B cell (primary cell): ENCODE measurements at regions not wholly inside any gene's neighbourhood (a gene's known extent, or its start where the extent isn't known, plus 50 kb on each side); places are given as distances from the start of the nearest gene placed in this dataset.

Source experiments
- EZH2 ChIP-seq: IDR thresholded peaks from 2 replicates; pipeline ENCODE4 v1.6.1; 2012; ENCODE audit warnings: borderline replicate concordance, low read depth, mild to moderate bottlenecking, moderate library complexity, low read length; ENCODE audit not compliant: insufficient read depth, poor library complexity, severe bottlenecking
- TF ChIP-seq, protein P1 (sequence below): fragments of 200-600 bp; IDR thresholded peaks from one replicate; pipeline ENCODE4 v1.8.0; 2022; ENCODE audit warnings: antibody characterized with exemption, mild to moderate bottlenecking

DNA sequence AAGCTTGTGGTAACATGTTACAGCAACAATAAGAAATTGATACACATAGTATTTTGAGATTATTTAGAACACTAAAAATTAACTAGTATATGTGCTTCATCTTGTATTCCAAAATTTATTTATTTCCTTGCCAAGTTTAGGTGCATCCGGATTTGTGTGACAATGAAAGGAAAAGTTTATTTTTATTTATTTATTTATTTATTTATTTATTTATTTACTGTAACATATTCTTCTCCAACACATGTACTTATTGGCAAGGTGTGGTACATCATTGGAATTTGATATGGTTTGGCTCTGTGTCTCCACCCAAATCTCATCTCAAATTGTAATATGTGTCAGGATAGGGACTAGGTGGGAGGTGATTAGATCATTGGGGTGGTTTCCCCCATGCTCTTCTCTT, 373.3 kb upstream of the EDIL3 start:
- TF ChIP-seq, protein P1, sequence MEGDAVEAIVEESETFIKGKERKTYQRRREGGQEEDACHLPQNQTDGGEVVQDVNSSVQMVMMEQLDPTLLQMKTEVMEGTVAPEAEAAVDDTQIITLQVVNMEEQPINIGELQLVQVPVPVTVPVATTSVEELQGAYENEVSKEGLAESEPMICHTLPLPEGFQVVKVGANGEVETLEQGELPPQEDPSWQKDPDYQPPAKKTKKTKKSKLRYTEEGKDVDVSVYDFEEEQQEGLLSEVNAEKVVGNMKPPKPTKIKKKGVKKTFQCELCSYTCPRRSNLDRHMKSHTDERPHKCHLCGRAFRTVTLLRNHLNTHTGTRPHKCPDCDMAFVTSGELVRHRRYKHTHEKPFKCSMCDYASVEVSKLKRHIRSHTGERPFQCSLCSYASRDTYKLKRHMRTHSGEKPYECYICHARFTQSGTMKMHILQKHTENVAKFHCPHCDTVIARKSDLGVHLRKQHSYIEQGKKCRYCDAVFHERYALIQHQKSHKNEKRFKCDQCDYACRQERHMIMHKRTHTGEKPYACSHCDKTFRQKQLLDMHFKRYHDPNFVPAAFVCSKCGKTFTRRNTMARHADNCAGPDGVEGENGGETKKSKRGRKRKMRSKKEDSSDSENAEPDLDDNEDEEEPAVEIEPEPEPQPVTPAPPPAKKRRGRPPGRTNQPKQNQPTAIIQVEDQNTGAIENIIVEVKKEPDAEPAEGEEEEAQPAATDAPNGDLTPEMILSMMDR, result no peak
- TF ChIP-seq EZH2, result no peak
